Heart left ventricle (tissue), 13 donors: ENCODE measurements at regions not wholly inside any gene's neighbourhood (a gene's known extent, or its start where the extent isn't known, plus 50 kb on each side); places are given as distances from the start of the nearest gene placed in this dataset.

Experiments
- POLR2A ChIP-seq, 2 donors: fragments of 450-650 bp; IDR thresholded peaks; one replicate each; pipeline ENCODE4 v1.6.1; 2017; ENCODE audit warnings: antibody characterized with exemption in 2 of 2, mild to moderate bottlenecking in 2 of 2, moderate library complexity in 2 of 2
- TF ChIP-seq, protein P1 (sequence below), 12 donors: fragments of 200-600 bp; sonication (generic) in 4 of 12; IDR thresholded peaks; one replicate each; pipeline versions ENCODE4 v1.5.0 to v1.8.0; 2018 to 2022; ENCODE audit warnings: antibody characterized with exemption in 12 of 12, mild to moderate bottlenecking in 5 of 12
- donor health status: ischemic (EF 13 %, LVEDD 7.1; RV severe dilation, severe dysfunction).
- donor health status: DM: no; HTN: yes; CAD: no.
- donor health status: DM: no; HTN: no; CAD: no.
- donor health status: ischemic (EF 25% LVEDD 6.9; RV normal size, moderate dysfunction).
- donor health status: ischemic (EF 25% LVEDD 5.7; RV mildly dilated, moderate dysfunction).
- donor health status: ischemic (EF 35%, LVEDD 5.7; RV mildly dilated, moderate dysfunction).
- donor health status: nonischemic (EF 11% LVEDD 7.7; RV severe dilation, severe dysfunction).
- donor health status: DM: yes; HTN: yes; CAD: no.
- donor health status: PGD.
- donor health status: ischemic (EF 29% LVEDD 5.4; RV normal size, mild dysfunction).
- donor health status: nonischemic (EF 23%, LVEDD 6.1; RV moderate dilation, normal function).

DNA sequence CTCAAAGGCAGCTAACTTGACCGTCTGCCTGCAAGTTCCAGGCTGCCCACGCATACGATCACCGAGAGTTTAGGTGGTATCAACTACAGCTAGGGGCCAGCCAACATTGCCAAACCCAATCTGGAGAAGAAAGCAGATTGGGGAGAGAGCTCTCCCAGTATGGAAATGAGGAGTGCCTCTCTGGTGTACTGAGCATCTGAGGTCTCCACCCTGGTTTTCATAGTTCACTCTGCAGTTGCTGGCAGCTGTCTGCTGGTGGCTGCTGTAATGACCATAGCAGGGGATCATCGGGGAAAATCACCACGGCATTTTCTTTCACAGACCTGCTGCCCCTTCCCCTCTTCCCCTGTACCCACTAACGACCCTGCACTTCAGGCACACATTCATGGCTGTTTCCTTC, 201.7 kb downstream of the NUFIP1 start:
- TF ChIP-seq, protein P1, sequence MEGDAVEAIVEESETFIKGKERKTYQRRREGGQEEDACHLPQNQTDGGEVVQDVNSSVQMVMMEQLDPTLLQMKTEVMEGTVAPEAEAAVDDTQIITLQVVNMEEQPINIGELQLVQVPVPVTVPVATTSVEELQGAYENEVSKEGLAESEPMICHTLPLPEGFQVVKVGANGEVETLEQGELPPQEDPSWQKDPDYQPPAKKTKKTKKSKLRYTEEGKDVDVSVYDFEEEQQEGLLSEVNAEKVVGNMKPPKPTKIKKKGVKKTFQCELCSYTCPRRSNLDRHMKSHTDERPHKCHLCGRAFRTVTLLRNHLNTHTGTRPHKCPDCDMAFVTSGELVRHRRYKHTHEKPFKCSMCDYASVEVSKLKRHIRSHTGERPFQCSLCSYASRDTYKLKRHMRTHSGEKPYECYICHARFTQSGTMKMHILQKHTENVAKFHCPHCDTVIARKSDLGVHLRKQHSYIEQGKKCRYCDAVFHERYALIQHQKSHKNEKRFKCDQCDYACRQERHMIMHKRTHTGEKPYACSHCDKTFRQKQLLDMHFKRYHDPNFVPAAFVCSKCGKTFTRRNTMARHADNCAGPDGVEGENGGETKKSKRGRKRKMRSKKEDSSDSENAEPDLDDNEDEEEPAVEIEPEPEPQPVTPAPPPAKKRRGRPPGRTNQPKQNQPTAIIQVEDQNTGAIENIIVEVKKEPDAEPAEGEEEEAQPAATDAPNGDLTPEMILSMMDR (IDR thresholded peaks at IDR 0.05) = no peak
- no peak for TF ChIP-seq POLR2A (IDR thresholded peaks at IDR 0.05)
